Hepatocyte (in vitro differentiated cells): ENCODE measurements at regions not wholly inside any gene's neighbourhood (a gene's known extent, or its start where the extent isn't known, plus 50 kb on each side); places are given as distances from the start of the nearest gene placed in this dataset.

Experiments used
- CTCF ChIP-seq: fragments of 200-600 bp; sonication (generic); IDR thresholded peaks from 2 replicates; pipeline ENCODE4 v1.5.1; 2016; ENCODE audit warnings: antibody characterized with exemption, mild to moderate bottlenecking; ENCODE audit not compliant: poor library complexity
- EZH2 ChIP-seq: fragments of 200-600 bp; sonication (generic); IDR thresholded peaks from 2 replicates; pipeline ENCODE4 v1.6.1; 2016; ENCODE audit warnings: antibody characterized with exemption, mild to moderate bottlenecking, borderline replicate concordance

- TF ChIP-seq CTCF (no peak), EZH2 (no peak)
Observed at GRCh38 chr4:1538096-1538410, 131.8 kb upstream of the NKX1-1 start.
